RPMI7951 (cell line): ENCODE measurements at regions not wholly inside any gene's neighbourhood (a gene's known extent, or its start where the extent isn't known, plus 50 kb on each side); places are given as distances from the start of the nearest gene placed in this dataset.
A peak's percentile ranks its signal among the peaks of the same experiment; 100 is the strongest.

Source experiments
- DNase-seq: peaks from one replicate; pipeline ENCODE4 v3.0.0-alpha.2; 2012; ENCODE audit warnings: low read depth

DNA sequence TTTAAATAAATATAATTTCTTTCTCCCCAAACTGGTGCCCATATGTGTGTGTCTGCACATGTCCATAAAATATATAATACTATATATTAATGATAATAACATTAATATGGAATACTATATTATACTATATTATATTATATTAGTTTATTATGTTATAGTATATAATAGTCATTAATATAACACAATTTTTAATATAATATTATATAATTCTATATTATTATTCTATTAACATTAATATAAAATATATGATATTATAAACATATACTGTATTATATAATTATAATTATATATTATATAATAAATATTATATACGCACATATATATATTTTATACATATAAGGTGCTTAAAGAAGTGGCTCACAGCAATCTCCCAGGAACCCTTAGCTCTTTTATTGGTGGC, 513.0 kb upstream of the CDH11 start:
- no peak for DNase-seq

DNA sequence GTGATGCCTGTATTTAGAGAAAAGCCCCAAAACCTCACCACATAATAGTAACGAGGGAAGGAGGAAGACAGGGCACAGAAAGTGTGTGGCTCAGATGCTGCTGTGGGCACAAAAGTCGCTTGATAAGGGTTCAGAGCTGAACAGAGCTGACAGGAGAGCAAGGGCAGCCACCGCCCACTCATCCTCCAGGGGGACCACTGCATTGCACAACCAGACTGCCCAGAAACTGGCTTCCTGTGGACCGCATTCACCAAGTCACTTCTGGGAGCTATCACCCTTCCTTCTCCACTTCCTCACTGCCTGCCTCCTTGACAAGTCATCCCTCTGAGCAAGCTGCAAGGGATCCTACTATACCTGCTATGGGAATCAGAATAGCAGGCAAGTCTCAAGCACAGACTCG, 512.4 kb upstream of the CDH11 start:
- peak; percentile 42 for DNase-seq

DNA sequence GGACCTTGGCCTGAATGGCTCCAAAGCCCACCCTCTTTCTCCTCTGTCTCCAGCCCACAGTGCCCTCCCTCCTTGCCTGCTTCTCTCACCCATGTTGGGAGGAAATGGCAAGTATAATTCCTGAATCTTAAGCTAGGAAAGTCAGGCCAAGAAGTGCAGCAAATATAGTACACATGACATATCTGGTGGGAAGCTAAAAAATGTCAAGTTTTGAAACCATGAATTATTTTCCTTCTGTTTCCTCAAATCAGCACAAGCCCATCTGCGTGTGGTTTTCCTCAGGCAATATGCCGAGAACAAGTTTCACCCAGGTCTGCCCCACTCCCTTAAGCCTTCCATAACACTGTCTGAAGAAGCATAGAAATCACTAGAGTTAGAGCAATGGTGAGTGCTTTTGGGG, 502.8 kb upstream of the CDH11 start:
- peak; percentile 61 for DNase-seq

DNA sequence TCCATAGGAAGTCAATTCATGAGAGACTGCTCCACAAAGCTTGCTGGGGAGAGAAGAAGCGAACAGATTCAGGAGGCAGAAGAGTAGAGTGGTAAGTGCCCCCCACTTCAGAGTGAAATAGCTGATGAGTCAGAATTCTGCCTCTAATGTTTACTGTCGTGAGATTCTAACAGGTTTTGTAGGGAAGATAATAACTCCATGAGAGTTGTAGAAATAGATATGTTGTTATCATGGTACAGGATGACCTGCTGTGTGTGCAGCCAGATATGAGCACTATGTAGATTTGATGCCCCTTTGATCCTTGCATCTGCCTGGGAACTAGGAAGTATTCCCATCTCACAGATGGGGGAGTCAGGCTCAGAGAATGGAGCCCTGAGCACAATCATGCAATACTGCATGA, 502.4 kb upstream of the CDH11 start:
- DNase-seq: no peak

DNA sequence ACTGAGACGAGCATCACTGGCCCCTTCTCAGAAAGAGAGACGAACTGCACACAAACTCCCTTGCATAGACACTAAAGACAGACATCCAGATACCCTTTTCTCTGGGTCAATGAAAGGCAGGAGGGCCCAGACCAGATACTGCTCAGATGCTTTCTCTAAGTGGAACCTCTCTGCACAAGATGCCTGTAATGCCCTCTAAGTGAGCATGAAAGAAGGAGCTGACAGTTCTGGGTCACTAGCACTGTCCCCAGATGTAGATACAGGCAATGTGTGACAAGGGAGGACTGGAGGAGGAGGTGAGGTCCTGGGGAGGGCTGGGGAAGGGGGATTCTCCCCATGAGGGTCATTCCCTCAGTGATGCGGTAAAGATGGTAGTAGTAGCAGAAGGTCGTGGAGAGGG, 501.0 kb upstream of the CDH11 start:
- no peak for DNase-seq

DNA sequence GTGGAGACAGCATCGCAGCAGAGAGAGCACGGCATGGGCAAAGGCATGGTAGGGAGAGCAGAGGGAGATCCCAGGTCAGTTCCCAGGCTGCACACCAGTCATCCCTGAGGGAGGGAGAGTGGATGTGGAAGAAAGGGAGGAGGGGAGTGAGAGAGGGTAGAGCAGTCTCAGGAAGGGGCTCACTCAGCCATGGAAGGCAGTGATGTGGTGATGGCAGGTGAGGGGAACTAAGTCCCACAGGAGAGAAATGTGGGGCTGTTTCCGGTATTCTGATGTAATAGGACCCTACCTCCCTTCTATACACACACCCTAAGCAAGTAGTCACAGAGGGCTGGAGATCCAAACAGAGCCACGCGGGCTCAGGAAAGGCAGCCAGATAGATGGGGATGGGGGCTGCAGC, 500.3 kb upstream of the CDH11 start:
- DNase-seq: no peak

DNA sequence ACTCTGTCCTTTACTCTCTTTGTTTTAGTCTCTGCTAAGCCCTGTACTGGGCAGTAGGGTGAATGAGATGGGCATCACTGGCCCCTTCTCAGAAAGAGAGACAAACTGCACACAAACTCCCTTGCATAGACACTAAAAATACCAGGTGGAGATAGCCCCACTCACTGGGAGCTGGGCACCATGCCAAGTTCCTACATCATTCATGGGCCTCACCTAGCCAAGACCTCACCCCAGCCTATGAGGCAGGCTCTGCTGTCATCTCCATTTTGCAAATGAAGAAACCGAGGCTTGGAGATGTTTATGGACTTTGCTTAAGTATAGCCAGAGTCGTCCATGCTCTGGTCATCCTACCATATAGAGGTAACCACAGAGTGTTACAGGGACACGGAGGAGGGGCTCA, 499.8 kb upstream of the CDH11 start:
- DNase-seq: no peak

DNA sequence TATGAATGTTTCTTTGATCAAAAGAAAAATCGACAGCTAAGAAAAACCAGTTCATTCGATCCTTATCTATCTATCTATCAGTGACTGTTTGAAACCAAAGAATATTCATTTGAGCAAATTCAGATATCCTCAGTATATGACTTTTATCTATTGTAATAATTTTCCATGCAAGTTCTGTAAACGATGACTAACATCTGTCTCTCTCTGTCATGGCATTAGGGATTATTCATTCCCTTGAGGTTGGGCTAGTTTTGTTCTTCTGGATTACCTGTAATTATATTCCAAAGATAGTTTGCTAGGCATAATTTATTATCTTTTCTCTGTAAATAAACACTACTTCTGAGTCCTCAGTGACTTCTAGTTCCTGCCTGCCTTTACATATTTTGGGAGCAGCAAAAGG, 497.7 kb upstream of the CDH11 start:
- DNase-seq: no peak

DNA sequence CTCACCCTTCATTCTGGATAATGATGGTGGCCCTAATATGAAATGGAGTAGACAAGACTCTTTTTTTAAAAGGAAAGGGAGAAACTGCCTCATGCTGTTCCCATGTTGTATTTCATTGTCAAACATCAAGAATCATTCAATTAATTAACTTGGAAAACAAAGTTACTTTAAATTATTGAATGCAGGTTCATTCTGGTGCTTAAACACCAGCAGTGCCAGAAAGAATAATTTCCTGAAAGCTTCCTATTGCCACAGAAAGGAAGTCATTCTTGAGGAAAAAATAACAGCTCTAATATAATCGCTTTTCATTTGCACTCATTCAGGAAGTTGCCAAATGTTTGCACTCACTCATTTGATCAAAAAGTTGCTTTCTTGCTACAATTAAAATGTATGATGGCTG, 497.1 kb upstream of the CDH11 start:
- DNase-seq: no peak

DNA sequence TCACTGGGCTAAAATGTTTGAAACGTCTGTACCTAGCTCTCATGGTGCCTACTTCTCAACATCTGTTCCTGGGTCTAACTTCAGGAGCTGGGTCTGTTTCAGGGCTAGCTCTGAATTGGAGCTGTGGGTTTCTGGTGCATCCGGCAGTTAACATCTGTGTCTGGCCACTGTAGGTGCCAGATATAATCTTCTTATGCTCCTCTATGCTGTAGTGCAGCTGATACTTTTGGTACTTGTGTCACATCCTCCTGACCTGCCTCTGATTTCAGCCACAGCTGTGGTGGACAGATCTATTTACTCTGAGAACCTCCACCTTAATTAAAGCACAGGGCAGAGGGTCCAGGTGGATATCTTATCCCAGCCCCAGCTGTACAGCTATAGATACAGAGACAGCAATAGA, 496.5 kb upstream of the CDH11 start:
- peak; percentile 46 for DNase-seq

DNA sequence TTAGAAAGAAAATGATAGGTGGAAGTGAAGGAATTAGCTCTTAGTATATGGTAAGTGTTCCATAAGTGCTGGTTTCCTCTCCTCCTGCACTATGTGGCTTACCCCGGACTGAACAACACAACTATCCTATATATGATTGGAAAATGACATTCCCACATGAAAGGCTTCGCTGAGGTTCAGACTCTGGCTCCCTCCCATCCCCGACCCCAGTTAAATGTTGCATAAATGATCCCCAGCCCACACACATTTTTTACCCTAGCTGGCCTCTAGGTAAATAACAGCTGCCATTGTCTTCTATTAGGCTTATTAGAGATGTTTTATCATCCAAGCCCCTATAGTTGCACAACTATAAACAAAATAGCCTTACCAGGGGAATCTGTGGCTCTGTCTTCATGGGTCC, 495.6 kb upstream of the CDH11 start:
- DNase-seq: no peak

DNA sequence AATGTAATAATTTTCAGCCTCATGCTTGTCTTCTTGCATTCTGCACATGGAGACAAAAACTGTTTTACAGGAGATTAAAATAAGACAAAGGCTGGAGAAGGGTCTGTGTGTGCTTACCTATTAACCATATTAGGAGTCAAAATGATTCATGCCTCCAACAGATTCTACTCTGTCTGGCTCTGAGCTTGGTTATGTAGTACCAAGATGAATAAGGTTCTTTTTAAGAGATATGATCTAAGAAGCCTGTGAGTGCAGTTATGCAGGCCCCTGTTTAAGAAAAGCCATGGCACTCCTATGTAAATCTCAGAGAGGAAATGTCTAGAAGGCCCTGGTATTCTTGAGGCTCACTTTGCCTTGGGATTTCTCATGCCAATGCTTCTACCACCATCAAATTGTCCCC, 486.6 kb upstream of the CDH11 start:
- DNase-seq: no peak

DNA sequence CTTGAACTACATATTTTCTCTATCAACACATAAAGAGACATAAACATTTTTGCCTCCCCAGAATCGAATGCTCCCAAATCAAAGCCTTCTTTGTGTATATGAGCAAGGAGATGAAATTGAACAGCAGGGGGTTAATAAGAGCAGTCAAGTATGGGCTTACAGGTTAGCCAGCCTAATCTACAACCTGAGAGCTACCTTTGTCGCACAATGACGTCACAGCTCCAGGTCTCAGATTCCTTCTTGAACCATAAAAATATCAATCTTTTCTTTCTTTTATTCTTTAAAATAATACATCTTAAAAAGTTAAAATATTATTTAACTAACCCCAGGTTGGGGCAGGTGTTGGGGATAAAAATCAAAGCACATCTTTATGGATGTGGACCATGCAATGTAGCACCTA, 482.9 kb upstream of the CDH11 start:
- no peak for DNase-seq

DNA sequence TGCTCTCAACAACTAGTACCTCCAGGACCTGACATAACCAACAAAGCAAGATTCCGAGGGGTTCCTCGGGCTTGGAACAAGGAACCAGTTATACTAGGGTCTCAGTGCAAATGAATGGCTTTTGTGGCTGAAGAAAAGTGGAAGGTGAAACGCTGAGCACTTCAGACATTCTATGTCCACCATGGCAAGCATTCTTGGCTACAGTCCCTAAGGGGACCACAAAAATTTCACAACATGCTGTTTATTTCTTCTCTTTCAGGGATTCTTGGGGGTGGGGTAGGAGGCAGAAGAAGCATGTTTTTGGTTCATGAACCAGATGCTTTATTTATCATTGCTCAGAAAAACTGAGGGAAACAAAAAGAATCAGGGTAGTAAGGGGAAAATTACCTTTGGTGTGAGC, 479.9 kb upstream of the CDH11 start:
- peak; percentile 58 for DNase-seq

DNA sequence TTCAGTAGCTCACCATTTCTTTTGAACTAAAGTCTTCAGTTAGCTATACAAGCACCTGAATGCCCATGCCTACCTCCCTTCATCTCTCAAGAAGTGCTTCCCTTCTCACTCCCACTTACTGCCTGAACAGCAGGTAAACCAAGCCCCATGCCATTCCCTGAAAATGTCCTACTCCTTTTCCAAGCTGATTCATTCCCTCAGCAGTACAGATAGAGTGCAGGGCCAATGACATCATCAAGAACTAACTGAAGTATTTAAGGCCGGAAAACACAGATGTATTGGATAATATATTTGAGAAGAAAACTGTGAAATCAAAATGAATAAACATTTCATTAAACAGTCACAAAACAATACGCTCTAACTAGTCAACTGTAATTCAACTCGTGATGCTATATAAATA, 478.8 kb upstream of the CDH11 start:
- DNase-seq: peak; percentile 37

DNA sequence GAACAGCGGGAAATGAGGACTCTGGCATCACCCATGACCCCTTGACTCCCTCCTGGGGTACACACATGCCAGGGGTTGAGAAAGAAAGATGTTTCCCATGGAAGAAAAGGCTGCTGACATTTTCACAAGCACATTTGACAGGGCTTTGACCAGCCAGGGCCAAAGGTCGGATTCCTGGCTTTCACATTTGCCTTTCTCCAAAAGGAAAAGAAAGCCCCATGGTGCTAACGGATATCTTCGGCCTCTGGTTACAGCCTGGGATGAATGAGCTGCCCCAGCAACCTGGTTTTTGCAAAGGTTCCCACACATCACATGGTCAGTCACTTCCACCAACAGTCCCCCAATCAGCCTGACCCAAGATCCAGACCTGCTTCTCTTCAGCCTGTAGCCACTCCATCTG, 478.2 kb upstream of the CDH11 start:
- no peak for DNase-seq

DNA sequence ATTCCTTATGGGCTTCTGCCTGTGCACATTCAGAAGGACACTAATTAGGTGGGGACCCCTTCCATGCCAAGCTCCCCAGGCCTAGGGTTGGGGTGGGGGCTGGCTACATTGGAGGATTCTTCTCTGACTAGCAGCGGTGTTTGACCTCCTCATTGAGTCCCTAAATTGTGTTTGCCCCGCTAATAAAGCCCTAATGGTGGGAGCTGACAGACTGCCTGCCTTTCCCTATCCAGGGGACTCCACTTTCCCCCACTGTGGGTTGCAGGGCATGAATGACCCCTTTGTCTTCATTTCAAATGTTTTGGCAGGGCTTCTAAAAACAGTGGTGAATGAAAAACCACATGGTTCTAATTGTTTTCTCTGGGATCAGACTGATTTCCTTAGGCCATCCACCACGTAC, 476.8 kb upstream of the CDH11 start:
- peak; percentile 82 for DNase-seq

DNA sequence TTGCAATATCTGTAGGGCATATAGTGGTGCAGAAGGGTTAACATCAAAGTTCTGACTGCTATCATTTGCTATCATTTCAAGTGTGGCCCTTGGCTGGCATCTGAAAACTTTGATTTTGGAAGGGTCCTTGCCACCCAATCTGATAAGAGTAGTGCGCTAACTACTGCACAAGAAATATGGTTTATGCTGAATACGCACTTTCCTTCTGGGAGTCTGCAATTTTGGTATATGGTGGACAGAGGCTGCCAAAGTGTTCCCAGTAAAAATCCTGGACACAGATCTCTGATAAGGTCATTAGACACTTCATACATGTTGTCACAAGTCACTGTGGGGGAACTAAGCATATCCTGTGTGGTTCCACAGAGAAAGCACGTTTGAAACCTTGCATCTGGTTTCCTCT, 461.6 kb upstream of the CDH11 start:
- DNase-seq: no peak

DNA sequence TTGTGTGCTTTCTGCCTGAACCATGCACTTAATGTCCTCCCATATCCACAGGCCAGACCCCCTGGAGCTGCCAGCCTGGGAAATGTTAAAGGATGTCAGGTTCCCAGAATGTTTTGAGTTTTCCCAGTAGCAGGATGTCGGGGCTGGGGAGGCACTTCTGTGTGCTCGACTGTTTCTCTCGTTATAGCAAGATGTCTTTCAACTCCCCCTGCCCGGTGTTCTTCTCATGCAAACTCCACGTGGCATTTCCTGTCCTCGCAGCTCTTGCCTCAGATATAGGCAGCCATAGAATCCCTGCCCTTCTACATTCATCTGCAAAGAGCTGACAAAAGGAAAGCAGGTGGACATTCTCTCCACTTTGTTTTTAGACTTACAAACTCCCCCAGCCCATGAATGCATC, 457.2 kb upstream of the CDH11 start:
- DNase-seq: no peak

DNA sequence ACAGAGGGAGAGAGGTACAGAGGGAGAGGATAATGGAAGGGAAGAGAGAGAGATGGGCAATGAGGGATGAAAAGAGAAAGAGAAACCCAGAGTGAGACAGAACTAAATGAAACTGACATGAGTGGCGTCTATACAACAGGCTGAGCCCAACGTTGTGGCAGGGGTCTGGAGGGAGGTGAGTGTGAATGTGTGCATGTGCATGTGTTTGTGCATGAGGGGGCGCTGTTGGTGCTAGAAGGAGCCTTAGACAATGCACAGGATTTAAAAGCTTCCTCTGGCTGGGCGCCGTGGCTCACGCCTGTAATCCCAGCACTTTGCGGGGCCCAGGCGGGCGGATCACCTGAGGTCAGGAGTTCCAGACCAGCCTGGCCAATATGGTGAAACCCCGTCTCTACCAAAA, 454.8 kb upstream of the CDH11 start:
- DNase-seq: peak; percentile 52

DNA sequence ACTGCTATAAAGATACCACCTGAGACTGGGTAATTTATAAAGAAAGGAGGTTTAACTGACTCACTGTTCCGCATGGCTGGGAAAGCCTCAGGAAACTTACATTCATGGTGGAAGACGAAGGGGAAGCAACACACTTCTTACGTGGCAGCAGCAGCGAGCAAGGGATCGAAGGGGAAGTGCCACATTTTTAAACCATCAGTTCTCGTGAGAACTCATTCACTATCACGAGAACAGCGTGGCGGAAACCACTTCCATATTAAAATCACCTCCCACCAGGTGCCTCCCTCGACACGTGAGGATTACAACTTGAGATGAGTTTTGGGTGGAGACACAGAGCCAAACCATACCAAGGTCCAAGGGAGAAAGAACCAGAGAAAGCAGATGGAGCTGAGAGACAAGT, 454.3 kb upstream of the CDH11 start:
- DNase-seq: peak; percentile 69

DNA sequence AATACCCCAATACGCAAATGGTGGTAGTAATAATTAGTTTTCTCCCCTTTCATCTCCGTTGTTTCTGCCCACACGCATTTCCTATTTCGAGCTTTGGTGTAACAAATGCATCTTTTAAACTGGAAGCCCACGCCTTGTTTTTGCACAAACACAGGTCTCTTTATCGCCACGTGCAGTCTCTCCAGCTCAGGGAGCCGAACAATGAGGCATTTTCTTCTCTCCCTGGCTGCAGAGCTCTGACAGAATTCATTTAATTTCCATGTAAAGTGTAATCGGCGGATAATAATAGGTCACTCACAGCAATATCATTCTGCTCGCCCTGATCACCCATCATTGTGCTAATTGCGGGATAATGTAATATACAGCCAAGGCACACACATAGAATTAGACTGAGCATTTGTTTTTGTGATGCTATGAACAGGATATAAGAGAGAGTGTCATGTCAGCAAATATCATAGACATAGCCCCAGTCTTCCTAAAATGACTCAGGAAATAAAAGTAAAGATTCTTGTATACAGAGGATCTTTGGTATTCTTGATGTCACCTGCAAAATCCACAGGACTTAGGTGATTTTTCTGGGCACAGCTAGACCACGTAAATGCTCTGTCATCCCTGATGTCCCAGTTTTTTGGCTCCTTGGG, 452.6 kb upstream of the CDH11 start:
- DNase-seq: peak; percentile 42

DNA sequence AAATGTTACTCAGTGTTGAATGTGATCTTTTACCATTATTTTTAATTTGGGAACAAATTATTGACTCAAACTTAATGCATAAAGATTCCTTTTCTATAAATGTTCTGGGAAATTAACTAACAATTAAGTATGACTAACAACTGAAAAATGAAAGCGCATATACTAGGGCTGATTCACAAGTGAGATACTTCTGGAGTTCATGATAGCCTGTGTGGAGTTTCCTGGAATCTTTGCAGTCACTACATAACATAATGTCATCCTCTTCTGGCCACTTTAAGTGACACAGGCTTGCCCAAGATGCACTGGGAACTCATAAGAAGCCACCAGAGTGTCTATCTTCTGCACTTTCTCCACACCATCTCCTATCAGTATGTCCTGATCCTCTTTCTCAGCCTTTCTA, 450.3 kb upstream of the CDH11 start:
- DNase-seq: peak; percentile 90

DNA sequence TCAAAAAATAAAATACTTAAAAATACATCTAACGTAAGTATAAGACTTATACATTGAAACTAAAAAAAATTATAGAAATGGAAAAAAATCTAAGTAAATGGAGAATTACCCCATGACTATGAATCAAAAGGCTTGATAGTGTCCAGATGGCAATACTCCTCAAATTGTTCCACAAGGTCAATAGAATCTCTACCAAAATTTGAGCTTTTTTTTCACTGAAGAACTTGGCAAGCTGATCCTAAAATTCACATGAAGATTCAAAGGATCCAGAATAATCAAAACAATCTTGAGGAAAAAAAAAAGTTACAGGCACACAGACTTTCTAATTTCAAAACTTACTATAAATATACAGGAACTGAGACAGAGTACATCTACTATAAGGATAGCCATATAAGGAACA, 448.4 kb upstream of the CDH11 start:
- no peak for DNase-seq

DNA sequence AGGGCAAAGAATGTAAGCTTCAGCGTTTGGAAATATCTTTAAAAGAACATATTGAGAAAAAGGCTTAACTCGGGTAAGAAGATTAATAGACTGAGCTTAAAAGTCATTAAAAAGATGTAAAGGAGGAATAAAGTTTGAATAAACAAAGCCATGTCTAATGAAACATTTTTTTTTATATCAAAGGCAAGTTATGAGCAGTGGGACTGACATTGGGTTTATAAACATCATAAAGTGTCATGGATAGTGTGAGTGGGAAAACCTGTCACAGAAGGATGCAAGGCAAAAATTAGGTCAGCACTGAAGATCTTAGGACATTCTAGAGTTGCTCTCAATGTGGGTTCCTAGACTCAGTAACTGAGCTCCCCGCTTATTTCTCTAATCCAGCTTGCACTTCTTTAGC, 438.0 kb upstream of the CDH11 start:
- DNase-seq: no peak
